ENCODE measurements at regions not wholly inside any gene's neighbourhood (a gene's known extent, or its start where the extent isn't known, plus 50 kb on each side); places are given as distances from the start of the nearest gene placed in this dataset.

DNA sequence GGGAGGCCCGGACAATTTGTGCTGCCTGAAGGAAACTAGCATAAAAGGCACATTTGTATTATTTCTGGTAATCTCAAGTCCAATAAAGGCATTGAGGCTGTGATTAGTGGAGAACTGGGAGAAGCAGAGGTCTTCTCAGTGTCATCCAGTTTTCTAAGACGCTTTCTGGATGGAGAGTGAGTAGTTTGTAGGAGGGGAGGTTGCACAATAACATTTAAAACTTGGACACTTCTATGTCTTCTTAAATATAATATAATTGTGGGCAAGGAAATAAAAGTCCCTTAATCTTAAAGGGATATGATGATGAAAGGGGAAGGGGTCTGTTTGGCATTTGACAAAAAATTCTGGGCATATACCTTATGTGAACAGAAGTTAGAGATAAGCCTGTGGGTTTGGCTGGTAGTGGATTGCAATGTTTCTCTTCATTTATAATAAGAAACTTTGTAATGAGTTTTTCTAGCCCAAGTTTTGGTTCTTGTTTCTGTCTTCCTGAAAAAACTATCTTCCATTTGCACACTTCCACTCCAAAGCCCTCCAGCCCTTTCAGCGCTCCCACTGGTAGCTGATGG is 291.6 kb upstream of the TGFBR2 start:
- Histone ChIP-seq H3K36me3 (no peaks in the 10 kb centered on the region), H3K4me1 (no peaks in the 10 kb centered on the region), H3K27ac (no peak overlapping the region), H3K27me3 (no peaks in the 10 kb centered on the region), H3K9me3 (no peaks in the 10 kb centered on the region), H3K4me3 (replicated peaks in 1 of 3) (no peak overlapping the region)
- no peak for DNase-seq
- intact Hi-C loops (cut with DNase I): no loop called here
- 75 to 87% methylated on average over 3 of the region's 3 CpGs for WGBS, 2 donors
- TF ChIP-seq POLR2A (IDR thresholded peaks at IDR 0.05): no peak
- TF ChIP-seq, protein P1, sequence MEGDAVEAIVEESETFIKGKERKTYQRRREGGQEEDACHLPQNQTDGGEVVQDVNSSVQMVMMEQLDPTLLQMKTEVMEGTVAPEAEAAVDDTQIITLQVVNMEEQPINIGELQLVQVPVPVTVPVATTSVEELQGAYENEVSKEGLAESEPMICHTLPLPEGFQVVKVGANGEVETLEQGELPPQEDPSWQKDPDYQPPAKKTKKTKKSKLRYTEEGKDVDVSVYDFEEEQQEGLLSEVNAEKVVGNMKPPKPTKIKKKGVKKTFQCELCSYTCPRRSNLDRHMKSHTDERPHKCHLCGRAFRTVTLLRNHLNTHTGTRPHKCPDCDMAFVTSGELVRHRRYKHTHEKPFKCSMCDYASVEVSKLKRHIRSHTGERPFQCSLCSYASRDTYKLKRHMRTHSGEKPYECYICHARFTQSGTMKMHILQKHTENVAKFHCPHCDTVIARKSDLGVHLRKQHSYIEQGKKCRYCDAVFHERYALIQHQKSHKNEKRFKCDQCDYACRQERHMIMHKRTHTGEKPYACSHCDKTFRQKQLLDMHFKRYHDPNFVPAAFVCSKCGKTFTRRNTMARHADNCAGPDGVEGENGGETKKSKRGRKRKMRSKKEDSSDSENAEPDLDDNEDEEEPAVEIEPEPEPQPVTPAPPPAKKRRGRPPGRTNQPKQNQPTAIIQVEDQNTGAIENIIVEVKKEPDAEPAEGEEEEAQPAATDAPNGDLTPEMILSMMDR (IDR thresholded peaks at IDR 0.05): no peak

DNA sequence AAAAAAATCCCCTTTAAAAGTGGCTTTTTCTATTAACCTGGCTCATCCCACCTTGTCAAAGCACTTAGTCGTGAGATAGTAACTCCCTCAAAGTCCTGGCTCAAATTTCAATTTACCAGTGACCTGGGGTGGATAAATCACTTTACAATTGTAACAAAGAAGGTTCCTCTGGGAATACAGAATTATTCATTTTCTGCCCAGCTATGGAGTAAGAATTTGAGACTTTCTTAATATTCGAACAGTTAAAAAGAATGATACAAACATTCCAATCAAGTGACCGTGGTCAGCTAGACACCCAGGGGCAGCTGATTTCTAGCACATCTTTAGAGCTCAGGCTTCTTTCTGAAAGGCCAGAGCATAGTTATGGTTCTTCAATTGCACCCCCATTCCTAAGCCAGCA is 291.0 kb upstream of the TGFBR2 start:
- H3K27me3 ChIP-seq: no peaks in the 10 kb centered on the region
- no peaks in the 10 kb centered on the region for H3K4me1 ChIP-seq
- TF ChIP-seq POLR2A (IDR thresholded peaks at IDR 0.05): no peak
- TF ChIP-seq, protein P1 (IDR thresholded peaks at IDR 0.05): no peak
- intact Hi-C loops (cut with DNase I): no loop called here
- DNase-seq: no peak
- H3K36me3 ChIP-seq: no peaks in the 10 kb centered on the region
- H3K9me3 ChIP-seq: no peaks in the 10 kb centered on the region
- H3K4me3 ChIP-seq (replicated peaks in 1 of 3): no peak overlapping the region
- 82 to 84% methylated on average over 3 of the region's 3 CpGs for WGBS, 2 donors
- no peak overlapping the region for H3K27ac ChIP-seq

DNA sequence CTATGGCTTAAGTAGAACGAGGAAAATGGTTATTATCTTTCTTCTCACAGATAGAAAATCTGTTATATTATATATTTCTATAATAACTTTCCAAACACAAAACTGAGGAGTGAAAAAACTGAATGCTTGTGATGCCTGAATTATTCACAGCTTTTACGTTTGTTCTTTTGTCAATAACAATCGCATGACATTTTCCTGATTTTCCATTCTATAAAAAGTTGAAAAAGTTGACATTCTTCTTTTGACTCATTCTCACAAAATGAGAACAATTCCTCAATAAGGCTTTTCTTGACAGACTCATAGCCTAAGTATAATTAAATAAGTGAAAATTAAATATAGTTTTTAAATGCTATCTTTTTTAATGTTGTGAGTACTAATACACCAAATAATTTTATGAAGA is 288.8 kb upstream of the TGFBR2 start:
- WGBS, 2 donors: 95 to 97% methylated on average over 3 of the region's 3 CpGs
- TF ChIP-seq, protein P1 (IDR thresholded peaks at IDR 0.05): no peak
- TF ChIP-seq POLR2A (IDR thresholded peaks at IDR 0.05): no peak
- no peaks in the 10 kb centered on the region for H3K36me3 ChIP-seq
- H3K9me3 ChIP-seq: no peaks in the 10 kb centered on the region
- H3K4me3 ChIP-seq (replicated peaks in 1 of 3): no peak overlapping the region
- no peak for DNase-seq
- H3K27me3 ChIP-seq: no peaks in the 10 kb centered on the region
- intact Hi-C loops (cut with DNase I): no loop called here
- no peaks in the 10 kb centered on the region for H3K4me1 ChIP-seq
- H3K27ac ChIP-seq: no peak overlapping the region

DNA sequence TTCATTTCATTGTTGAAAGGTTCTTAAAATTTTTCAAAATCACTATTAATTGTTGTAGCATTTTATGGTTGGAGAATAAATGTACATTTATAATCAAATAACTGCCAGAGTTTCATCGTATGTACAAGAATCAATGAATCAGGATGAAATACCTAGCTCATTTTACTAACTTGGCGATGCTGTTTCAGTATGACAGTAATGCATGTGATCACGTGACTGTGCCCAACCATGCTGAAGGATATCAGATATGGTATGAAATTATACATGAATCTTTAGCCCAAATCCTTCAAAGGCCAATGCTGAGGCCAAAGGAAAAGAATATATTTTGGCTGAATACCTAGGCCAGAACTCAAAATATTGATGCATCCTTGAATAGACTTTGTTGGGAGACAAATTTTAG is 288.3 kb upstream of the TGFBR2 start:
- no peak overlapping the region for H3K4me3 ChIP-seq (replicated peaks in 1 of 3)
- no peak for DNase-seq
- TF ChIP-seq, protein P1 (IDR thresholded peaks at IDR 0.05): no peak
- TF ChIP-seq POLR2A (IDR thresholded peaks at IDR 0.05): no peak
- no peaks in the 10 kb centered on the region for H3K9me3 ChIP-seq
- H3K4me1 ChIP-seq: no peaks in the 10 kb centered on the region
- H3K27ac ChIP-seq: no peak overlapping the region
- no peaks in the 10 kb centered on the region for H3K36me3 ChIP-seq
- WGBS, 2 donors: 96 to 99% methylated on average over 3 of the region's 3 CpGs
- intact Hi-C loops (cut with DNase I): no loop called here
- H3K27me3 ChIP-seq: no peaks in the 10 kb centered on the region

DNA sequence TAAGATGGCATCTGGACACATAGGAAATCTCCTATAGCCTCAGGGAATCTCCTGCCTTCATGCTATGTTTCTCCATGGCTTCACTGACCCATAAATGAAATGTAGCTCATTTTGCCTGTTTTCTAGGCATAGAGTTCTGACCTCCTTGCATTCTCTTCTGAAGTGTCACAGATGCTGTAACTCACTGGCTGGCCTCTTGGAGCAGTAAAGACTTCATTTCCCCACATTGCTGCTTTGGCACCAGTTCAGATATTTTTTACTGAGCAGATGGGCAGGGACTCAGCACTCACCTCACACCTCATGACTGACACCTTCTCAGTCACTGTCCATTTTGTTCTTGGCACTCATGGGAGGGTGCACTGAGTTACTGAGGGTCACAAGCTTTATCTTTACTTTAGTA is 286.7 kb upstream of the TGFBR2 start:
- Histone ChIP-seq H3K36me3 (no peaks in the 10 kb centered on the region), H3K27ac (no peak overlapping the region), H3K9me3 (no peaks in the 10 kb centered on the region), H3K27me3 (no peaks in the 10 kb centered on the region), H3K4me3 (replicated peaks in 1 of 3) (no peak overlapping the region), H3K4me1 (peaks cover 0 to 6% of the 10 kb centered on the region in 2 donors)
- intact Hi-C loops (cut with DNase I): no loop called here
- TF ChIP-seq POLR2A (IDR thresholded peaks at IDR 0.05): no peak
- TF ChIP-seq, protein P1 (IDR thresholded peaks at IDR 0.05): peak in 5 of 6 experiments; percentile 33 to 64 (median 49)
- peak; percentile 36 to 38 for DNase-seq
